Calu3 (cell line): ENCODE measurements at regions not wholly inside any gene's neighbourhood (a gene's known extent, or its start where the extent isn't known, plus 50 kb on each side); places are given as distances from the start of the nearest gene placed in this dataset.

Experiments used
- BruUV-seq: library from RNA; stranded (reverse); fragments of 400-500 nt; replicated peaks from 2 replicates; lab custom pipeline; 2021; lab: Mats Ljungman, UMichigan
- CTCF ChIA-PET: fragments of 300-600 bp; sonication (Branson Sonifier 250); formaldehyde crosslinking; loops from one replicate; lab custom pipeline; 2022; ENCODE audit warnings: antibody characterized with exemption; lab: Charles Lee
- DNase-seq: peaks from one replicate; pipeline ENCODE4 v3.0.0; 2022
- H3K27ac Mint-ChIP-seq: one replicate; pipeline ENCODE4 v1.8.0; 2022; ENCODE audit warnings: mixed read lengths; ENCODE audit not compliant: unreplicated experiment
- H3K27me3 Mint-ChIP-seq: one replicate; pipeline ENCODE4 v1.8.0; 2022; ENCODE audit warnings: mixed read lengths; ENCODE audit not compliant: unreplicated experiment
- H3K36me3 Mint-ChIP-seq: one replicate; pipeline ENCODE4 v1.8.0; 2022; ENCODE audit warnings: mild to moderate bottlenecking, moderate library complexity, mixed read lengths; ENCODE audit not compliant: insufficient read depth, unreplicated experiment
- H3K4me1 Mint-ChIP-seq: one replicate; pipeline ENCODE4 v1.8.0; 2022; ENCODE audit warnings: mild to moderate bottlenecking, low read depth, mixed read lengths; ENCODE audit not compliant: unreplicated experiment
- H3K4me3 Mint-ChIP-seq: one replicate; pipeline ENCODE4 v1.8.0; 2022; ENCODE audit warnings: mild to moderate bottlenecking, low read depth, moderate library complexity, mixed read lengths; ENCODE audit not compliant: unreplicated experiment
- H3K9me3 Mint-ChIP-seq: one replicate; pipeline ENCODE4 v1.8.0; 2022; ENCODE audit warnings: low read depth, mixed read lengths; ENCODE audit not compliant: unreplicated experiment
- CTCF ChIP-seq: fragments of 200-600 bp; IDR thresholded peaks from one replicate; pipeline ENCODE4 v1.8.0; 2022; ENCODE audit warnings: antibody characterized with exemption; ENCODE audit not compliant: unreplicated experiment
- intact Hi-C: fragments of 100-400 bp; cut with micrococcal nuclease; formaldehyde crosslinking; loops from one replicate; pipeline ENCODE4 v1.10.0; 2022; ENCODE audit not compliant: unreplicated experiment

- DNase-seq = no peak
- no peak for TF ChIP-seq CTCF
- H3K36me3 Mint-ChIP-seq = no peaks in the 10 kb centered on the region
- no peak overlapping the region for H3K4me3 Mint-ChIP-seq
- H3K27me3 Mint-ChIP-seq = no peaks in the 10 kb centered on the region
- intact Hi-C loops = no loop called here
- BruUV-seq = no TSS peak
- no peaks in the 10 kb centered on the region for H3K4me1 Mint-ChIP-seq
- peaks cover 4% of the 10 kb centered on the region for H3K9me3 Mint-ChIP-seq
- CTCF ChIA-PET = no interaction called here
- no peak overlapping the region for H3K27ac Mint-ChIP-seq
Observed at GRCh38 chr1:102184477-102184876, 187.8 kb upstream of the OLFM3 start.

- Mint-ChIP-seq H3K4me3 (no peak overlapping the region), H3K9me3 (peaks cover 4% of the 10 kb centered on the region), H3K36me3 (no peaks in the 10 kb centered on the region), H3K4me1 (no peaks in the 10 kb centered on the region), H3K27ac (no peak overlapping the region), H3K27me3 (no peaks in the 10 kb centered on the region)
- no TSS peak for BruUV-seq
- no peak for DNase-seq
- CTCF ChIA-PET = no interaction called here
- intact Hi-C loops = no loop called here
- no peak for TF ChIP-seq CTCF
Observed at GRCh38 chr1:102183711-102184110, 187.0 kb upstream of the OLFM3 start.

- Mint-ChIP-seq H3K9me3 (peaks cover 4% of the 10 kb centered on the region), H3K27me3 (no peaks in the 10 kb centered on the region), H3K27ac (no peak overlapping the region), H3K4me3 (no peak overlapping the region), H3K36me3 (no peaks in the 10 kb centered on the region), H3K4me1 (no peaks in the 10 kb centered on the region)
- intact Hi-C loops = no loop called here
- DNase-seq = no peak
- CTCF ChIA-PET = no interaction called here
- TF ChIP-seq CTCF = no peak
- BruUV-seq = no TSS peak
Observed at GRCh38 chr1:102182603-102183260, 186.0 kb upstream of the OLFM3 start.

- intact Hi-C loops = no loop called here
- Mint-ChIP-seq H3K9me3 (peaks cover 4% of the 10 kb centered on the region), H3K36me3 (no peaks in the 10 kb centered on the region), H3K4me1 (no peaks in the 10 kb centered on the region), H3K4me3 (no peak overlapping the region), H3K27me3 (no peaks in the 10 kb centered on the region), H3K27ac (no peak overlapping the region)
- CTCF ChIA-PET = no interaction called here
- TF ChIP-seq CTCF = no peak
- DNase-seq = no peak
- no TSS peak for BruUV-seq
Observed at GRCh38 chr1:102181341-102181740, 184.6 kb upstream of the OLFM3 start.
